ENCODE measurements at regions not wholly inside any gene's neighbourhood (a gene's known extent, or its start where the extent isn't known, plus 50 kb on each side); places are given as distances from the start of the nearest gene placed in this dataset.
"Not testable (repeated sequence)": the region's sequence is repeated elsewhere in the genome, so short reads cannot be mapped to it uniquely, and the experiment has no call there.

DNA sequence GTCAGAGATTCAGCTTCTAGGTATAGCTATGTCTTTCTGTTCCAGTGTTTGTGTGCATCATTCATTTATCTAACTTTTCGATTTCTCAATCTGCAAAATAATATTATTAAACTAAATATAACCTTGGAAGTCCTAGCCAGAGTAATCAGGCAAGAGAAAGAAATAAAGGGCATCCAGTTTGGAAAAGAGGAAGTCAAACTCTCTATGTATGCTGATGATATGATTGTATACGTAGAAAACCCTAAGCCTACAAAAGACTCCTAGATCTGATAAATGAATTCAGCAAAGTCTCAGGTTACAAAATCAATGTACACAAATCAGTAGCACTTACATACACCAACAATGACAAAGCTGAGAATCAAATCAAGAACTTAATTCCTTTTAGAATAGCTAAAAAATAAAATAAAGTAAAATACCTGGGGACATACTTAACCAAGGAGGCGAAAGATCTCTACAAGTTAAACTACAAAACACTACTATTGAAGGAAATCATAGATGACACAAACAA lies 718.2 kb downstream of the NTRK3 start:
- TF ChIP-seq, protein P1, sequence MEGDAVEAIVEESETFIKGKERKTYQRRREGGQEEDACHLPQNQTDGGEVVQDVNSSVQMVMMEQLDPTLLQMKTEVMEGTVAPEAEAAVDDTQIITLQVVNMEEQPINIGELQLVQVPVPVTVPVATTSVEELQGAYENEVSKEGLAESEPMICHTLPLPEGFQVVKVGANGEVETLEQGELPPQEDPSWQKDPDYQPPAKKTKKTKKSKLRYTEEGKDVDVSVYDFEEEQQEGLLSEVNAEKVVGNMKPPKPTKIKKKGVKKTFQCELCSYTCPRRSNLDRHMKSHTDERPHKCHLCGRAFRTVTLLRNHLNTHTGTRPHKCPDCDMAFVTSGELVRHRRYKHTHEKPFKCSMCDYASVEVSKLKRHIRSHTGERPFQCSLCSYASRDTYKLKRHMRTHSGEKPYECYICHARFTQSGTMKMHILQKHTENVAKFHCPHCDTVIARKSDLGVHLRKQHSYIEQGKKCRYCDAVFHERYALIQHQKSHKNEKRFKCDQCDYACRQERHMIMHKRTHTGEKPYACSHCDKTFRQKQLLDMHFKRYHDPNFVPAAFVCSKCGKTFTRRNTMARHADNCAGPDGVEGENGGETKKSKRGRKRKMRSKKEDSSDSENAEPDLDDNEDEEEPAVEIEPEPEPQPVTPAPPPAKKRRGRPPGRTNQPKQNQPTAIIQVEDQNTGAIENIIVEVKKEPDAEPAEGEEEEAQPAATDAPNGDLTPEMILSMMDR (IDR thresholded peaks at IDR 0.05; ENCODE audit: low read depth, low read length): no peak
- Histone ChIP-seq H3K4me1 (no peaks in the 10 kb centered on the region), H3K9me3 (no peaks in the 10 kb centered on the region), H3K4me3 (ENCODE audit: low read depth, low read length) (no peak overlapping the region), H3K36me3 (no peaks in the 10 kb centered on the region), H3K27me3 (no peaks in the 10 kb centered on the region)
- DNase-seq: no peak

DNA sequence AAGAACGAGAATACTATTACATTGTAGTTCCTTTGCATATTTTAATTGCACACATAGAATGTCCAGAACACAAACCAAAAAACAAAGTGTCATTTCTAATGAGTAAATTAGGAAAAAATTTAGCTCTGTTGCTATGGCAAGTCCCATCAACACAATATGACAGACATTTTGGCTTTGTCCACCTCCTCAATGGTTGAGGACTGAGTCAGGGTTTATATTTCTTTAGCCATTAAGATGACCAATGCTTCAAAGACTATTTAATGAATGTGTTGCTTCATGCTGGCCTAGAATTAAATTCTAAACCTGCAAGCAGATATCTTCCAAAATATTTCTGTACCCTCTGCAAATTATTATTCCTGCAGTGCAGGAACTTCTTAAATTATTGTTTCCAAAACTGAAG lies 719.2 kb downstream of the NTRK3 start:
- no peak overlapping the region for H3K4me3 ChIP-seq (ENCODE audit: low read depth, low read length)
- H3K27me3 ChIP-seq: no peaks in the 10 kb centered on the region
- H3K9me3 ChIP-seq: no peaks in the 10 kb centered on the region
- TF ChIP-seq, protein P1 (IDR thresholded peaks at IDR 0.05; ENCODE audit: low read depth, low read length): no peak
- no peaks in the 10 kb centered on the region for H3K36me3 ChIP-seq
- no peaks in the 10 kb centered on the region for H3K4me1 ChIP-seq
- no peak for DNase-seq

DNA sequence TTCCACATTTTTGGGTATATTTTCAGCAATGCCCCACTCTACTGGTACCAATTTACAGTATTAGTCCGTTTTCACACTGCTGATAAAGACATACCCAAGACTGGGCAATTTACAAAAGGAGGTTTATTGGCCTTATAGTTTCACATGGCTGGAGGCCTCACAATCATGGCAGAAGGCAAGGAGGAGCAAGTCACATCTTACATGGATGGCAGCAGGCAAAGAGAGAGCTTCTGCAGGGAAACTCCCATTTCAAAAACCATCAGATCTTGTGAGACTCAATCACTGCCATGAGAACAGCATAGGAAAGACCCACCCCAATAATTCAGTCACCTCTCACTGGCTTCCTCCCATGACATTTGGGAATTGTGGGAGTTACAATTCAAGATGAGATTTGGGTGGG lies 722.9 kb downstream of the NTRK3 start:
- not testable (repeated sequence) for H3K4me3 ChIP-seq (ENCODE audit: low read depth, low read length)

DNA sequence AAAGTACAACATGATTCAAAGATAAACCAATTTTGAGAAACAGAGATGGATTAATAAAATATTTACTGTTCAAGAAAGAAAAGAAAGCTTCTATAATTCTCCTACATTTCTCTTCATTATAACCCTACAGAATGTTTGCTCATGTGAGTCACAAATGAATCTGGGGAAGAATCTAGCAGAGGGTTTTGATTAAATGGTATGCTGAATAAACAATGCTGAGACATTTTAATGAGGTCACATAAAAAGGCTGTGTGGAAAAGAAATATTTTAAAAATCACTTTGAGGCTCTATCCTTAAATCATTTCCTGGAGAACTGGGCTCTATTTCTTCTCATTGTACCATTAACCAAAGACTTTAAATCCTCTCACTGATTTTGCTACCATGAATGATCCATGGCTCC lies 727.7 kb downstream of the NTRK3 start:
- no peaks in the 10 kb centered on the region for H3K9me3 ChIP-seq
- H3K27me3 ChIP-seq: no peaks in the 10 kb centered on the region
- TF ChIP-seq, protein P1 (IDR thresholded peaks at IDR 0.05; ENCODE audit: low read depth, low read length): no peak
- H3K4me3 ChIP-seq (ENCODE audit: low read depth, low read length): no peak overlapping the region
- H3K36me3 ChIP-seq: no peaks in the 10 kb centered on the region
- H3K4me1 ChIP-seq: no peaks in the 10 kb centered on the region
- no peak for DNase-seq

More for the DNA sequence above, 722.9 kb downstream of the NTRK3 start:
- not testable (repeated sequence) for DNase-seq, H3K36me3 ChIP-seq, H3K27me3 ChIP-seq, H3K4me1 ChIP-seq, H3K9me3 ChIP-seq

DNA sequence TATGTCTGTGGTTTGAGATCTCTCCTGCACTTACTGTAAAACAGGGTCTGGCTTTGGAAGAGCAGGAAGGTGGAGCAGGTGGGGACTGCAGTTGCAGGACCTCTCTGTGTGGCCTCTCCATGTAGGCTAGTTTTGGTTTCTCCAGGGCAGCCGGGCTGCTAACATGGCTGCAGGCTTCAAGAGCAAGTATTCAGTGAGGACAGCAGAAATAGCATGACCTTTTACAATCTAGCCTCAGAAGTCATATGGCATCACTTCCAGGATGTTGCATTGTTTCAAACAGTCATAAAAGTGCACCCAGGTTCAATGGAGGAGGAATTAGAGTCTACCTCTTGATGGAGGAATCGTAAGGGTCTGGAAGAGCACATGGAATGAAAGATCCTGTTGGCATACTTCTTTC lies 728.7 kb downstream of the NTRK3 start:
- Histone ChIP-seq H3K4me1 (no peaks in the 10 kb centered on the region), H3K36me3 (no peaks in the 10 kb centered on the region), H3K9me3 (no peaks in the 10 kb centered on the region), H3K27me3 (no peaks in the 10 kb centered on the region), H3K4me3 (ENCODE audit: low read depth, low read length) (no peak overlapping the region)
- DNase-seq: no peak
- TF ChIP-seq, protein P1 (IDR thresholded peaks at IDR 0.05; ENCODE audit: low read depth, low read length): no peak

DNA sequence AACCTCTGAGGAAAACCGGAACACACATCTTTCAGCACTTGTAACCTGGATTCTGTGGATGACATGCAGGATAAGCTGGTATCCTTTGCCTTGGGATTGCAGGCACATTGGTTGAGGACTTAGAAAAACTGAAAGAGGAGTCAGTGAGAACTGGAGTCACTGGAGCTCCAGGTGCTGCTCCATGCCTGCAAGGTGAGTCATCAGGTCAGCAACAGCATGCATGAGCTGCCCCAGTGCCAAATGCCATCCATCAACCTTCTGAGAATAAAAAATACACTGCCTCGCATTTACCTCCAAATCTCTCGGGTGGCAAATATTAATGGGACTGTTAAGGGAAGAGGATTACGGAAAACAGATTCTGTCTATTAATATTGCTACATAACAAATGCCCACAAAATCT lies 729.1 kb downstream of the NTRK3 start:
- TF ChIP-seq, protein P1 (IDR thresholded peaks at IDR 0.05; ENCODE audit: low read depth, low read length): no peak
- H3K4me1 ChIP-seq: no peaks in the 10 kb centered on the region
- H3K4me3 ChIP-seq (ENCODE audit: low read depth, low read length): no peak overlapping the region
- no peak for DNase-seq
- H3K36me3 ChIP-seq: no peaks in the 10 kb centered on the region
- H3K9me3 ChIP-seq: no peaks in the 10 kb centered on the region
- H3K27me3 ChIP-seq: no peaks in the 10 kb centered on the region

DNA sequence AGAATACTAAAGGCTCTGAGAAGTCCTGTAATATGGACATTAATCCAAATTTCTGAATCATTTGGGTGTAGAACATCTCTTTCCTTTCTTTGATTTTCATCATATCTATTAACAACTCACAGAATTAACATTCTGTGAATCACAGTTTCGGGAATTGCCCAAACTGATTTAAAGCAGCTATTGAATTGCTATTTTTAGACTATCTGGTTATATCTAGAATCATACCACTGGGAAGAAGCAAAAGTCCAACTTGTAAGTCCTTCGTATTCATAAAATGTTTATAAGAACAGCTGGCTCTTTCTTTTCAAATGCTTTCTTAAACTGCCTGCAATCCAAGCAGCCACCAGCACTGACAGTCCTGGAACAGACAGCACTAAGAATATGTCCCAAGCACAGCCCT lies 733.0 kb downstream of the NTRK3 start:
- TF ChIP-seq, protein P1 (IDR thresholded peaks at IDR 0.05; ENCODE audit: low read depth, low read length): no peak
- Histone ChIP-seq H3K27me3 (no peaks in the 10 kb centered on the region), H3K4me1 (no peaks in the 10 kb centered on the region), H3K9me3 (no peaks in the 10 kb centered on the region), H3K36me3 (no peaks in the 10 kb centered on the region), H3K4me3 (ENCODE audit: low read depth, low read length) (no peak overlapping the region)
- DNase-seq: no peak

All from BE2C (cell line).